ENCODE measurements at regions not wholly inside any gene's neighbourhood (a gene's known extent, or its start where the extent isn't known, plus 50 kb on each side); places are given as distances from the start of the nearest gene placed in this dataset.

DNA sequence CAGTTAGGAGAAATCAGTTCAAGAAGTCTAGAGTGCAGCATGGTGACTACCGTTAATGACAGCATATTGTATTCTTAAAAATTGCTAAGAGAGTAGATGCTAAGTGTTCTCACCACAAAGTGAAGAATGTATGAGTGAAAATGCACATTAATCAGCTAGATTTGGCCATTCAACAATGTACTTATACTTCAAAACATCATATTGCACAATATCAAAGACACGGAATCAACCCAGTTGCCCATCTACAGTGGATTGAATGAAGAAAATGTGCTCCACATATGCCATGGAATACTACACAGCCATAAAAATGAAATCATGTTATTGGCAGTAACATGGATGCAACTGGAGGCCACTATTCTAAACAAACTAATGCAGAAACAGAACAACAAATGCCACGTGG lies 119.9 kb upstream of the NDN start:
- BruUV-seq (replicated peaks): no TSS peak
- no peak for ATAC-seq
- no peaks in the 10 kb centered on the region for H4K20me1 ChIP-seq (ENCODE audit: insufficient read depth)

DNA sequence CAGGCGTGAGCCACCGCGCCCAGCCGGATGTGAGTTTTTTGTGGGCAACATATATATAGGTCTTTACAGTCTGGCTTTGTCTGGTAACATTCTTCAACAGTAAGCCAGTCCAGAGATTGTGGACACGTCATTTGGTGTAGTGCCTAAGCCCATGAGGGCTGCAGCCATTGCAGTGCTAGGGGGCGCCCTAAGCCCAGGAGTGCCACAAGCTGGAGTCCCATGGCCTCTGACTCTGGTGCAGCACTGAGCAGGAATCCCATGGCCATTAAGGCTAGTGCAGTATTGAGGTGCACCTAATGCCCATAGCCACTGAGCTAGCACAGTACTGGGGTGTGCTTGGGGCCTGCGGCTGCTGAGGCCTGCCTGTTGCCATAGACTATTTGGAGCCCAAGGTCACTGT lies 136.4 kb upstream of the NDN start:
- H3K4me2 ChIP-seq (ENCODE audit: low read length): no peak overlapping the region
- H2AFZ ChIP-seq (ENCODE audit: low read depth, low read length, poor library complexity, severe bottlenecking): no peak overlapping the region
- no peaks in the 10 kb centered on the region for H3K36me3 ChIP-seq (ENCODE audit: control insufficient read depth in 1 of 2, insufficient read depth in 2 of 2, low read length in 2 of 2)
- CTCF ChIA-PET: no interaction called here
- no peak overlapping the region for H3K9ac ChIP-seq (ENCODE audit: low read length)
- no peak for DNase-seq (ENCODE audit: low read depth, low spot score)
- H3K4me3 ChIP-seq (replicated peaks in 1 of 2; ENCODE audit: low read depth in 1 of 2, low read length in 2 of 2): no peak overlapping the region
- H3K79me2 ChIP-seq (ENCODE audit: insufficient read depth, low read length): no peaks in the 10 kb centered on the region
- H3K27me3 ChIP-seq (ENCODE audit: insufficient read depth, low read length): no peaks in the 10 kb centered on the region
- POLR2A ChIA-PET: no interaction called here
- no peaks in the 10 kb centered on the region for H3K4me1 ChIP-seq (ENCODE audit: control insufficient read depth in 1 of 2, insufficient read depth in 2 of 2, low read length in 2 of 2)
- BruUV-seq (replicated peaks): no TSS peak
- RAD21 ChIA-PET (ENCODE audit: low non-redundant PET in 1 of 2, low total read pairs in 2 of 2, uncharacterized antibody in 2 of 2, unreplicated experiment in 2 of 2): no interaction called here
- H3K9me2 ChIP-seq (ENCODE audit: insufficient read depth): no peaks in the 10 kb centered on the region
- peaks cover 0 to 25% of the 10 kb centered on the region in 2 experiments; a peak in 3 of 4 replicates for H3K9me3 ChIP-seq (ENCODE audit: control insufficient read depth in 1 of 2, insufficient read depth in 1 of 2, low read depth in 1 of 2, low read length in 2 of 2)
- H3K27ac ChIP-seq (ENCODE audit: low read depth, low read length): no peak overlapping the region
- no peak for ATAC-seq
- intact Hi-C loops (cut with micrococcal nuclease): no loop called here
- TF ChIP-seq JUND (IDR thresholded peaks at IDR 0.05): no peak
- TF ChIP-seq CEBPB (IDR thresholded peaks at IDR 0.05; ENCODE audit: low read depth): no peak
- no peak for TF ChIP-seq EZH2phosphoT487 (IDR thresholded peaks at IDR 0.05; ENCODE audit: borderline replicate concordance)
- TF ChIP-seq, protein P1, sequence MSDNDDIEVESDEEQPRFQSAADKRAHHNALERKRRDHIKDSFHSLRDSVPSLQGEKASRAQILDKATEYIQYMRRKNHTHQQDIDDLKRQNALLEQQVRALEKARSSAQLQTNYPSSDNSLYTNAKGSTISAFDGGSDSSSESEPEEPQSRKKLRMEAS (IDR thresholded peaks at IDR 0.05): no peak
- TF ChIP-seq EZH2 (IDR thresholded peaks at IDR 0.05): no peak
- TF ChIP-seq TCF7L2 (IDR thresholded peaks at IDR 0.05; ENCODE audit: borderline replicate concordance, extremely low read depth, insufficient read depth, insufficient read length): no peak
- no peak for TF ChIP-seq CBX3 (IDR thresholded peaks at IDR 0.05; ENCODE audit: low read depth)
- no peak for TF ChIP-seq ELF1 (IDR thresholded peaks at IDR 0.05; ENCODE audit: borderline replicate concordance, low read depth)
- no peak for TF ChIP-seq FOSL1 (IDR thresholded peaks at IDR 0.05; ENCODE audit: low read depth)
- no peak for TF ChIP-seq SRF (IDR thresholded peaks at IDR 0.05; ENCODE audit: low read depth)
- TF ChIP-seq ZFX (IDR thresholded peaks at IDR 0.05): no peak
- TF ChIP-seq POLR2AphosphoS5 (IDR thresholded peaks at IDR 0.05; ENCODE audit: low read depth, low read length): no peak
- no peak for TF ChIP-seq EGR1 (IDR thresholded peaks at IDR 0.05; ENCODE audit: low read depth)
- no peak for TF ChIP-seq YY1 (IDR thresholded peaks at IDR 0.05; ENCODE audit: extremely low read depth, insufficient replicate concordance, low read depth, low read length)
- no peak for TF ChIP-seq SIN3A (IDR thresholded peaks at IDR 0.05; ENCODE audit: low read depth)
- TF ChIP-seq, protein P2, sequence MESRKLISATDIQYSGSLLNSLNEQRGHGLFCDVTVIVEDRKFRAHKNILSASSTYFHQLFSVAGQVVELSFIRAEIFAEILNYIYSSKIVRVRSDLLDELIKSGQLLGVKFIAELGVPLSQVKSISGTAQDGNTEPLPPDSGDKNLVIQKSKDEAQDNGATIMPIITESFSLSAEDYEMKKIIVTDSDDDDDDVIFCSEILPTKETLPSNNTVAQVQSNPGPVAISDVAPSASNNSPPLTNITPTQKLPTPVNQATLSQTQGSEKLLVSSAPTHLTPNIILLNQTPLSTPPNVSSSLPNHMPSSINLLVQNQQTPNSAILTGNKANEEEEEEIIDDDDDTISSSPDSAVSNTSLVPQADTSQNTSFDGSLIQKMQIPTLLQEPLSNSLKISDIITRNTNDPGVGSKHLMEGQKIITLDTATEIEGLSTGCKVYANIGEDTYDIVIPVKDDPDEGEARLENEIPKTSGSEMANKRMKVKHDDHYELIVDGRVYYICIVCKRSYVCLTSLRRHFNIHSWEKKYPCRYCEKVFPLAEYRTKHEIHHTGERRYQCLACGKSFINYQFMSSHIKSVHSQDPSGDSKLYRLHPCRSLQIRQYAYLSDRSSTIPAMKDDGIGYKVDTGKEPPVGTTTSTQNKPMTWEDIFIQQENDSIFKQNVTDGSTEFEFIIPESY (IDR thresholded peaks at IDR 0.05; ENCODE audit: extremely low read depth, insufficient replicate concordance, low read length): no peak
- no peak for TF ChIP-seq ZNF274 (IDR thresholded peaks at IDR 0.05; ENCODE audit: low read depth, low read length)
- no peak for TF ChIP-seq RAD21 (IDR thresholded peaks at IDR 0.05; ENCODE audit: low read depth)
- H4K20me1 ChIP-seq (ENCODE audit: insufficient read depth): no peaks in the 10 kb centered on the region

More for the DNA sequence above, 119.9 kb upstream of the NDN start:
- POLR2A ChIA-PET: no interaction called here
- RAD21 ChIA-PET (ENCODE audit: low non-redundant PET in 1 of 2, low total read pairs in 2 of 2, uncharacterized antibody in 2 of 2, unreplicated experiment in 2 of 2): no interaction called here
- H3K36me3 ChIP-seq (ENCODE audit: control insufficient read depth in 1 of 2, insufficient read depth in 2 of 2, low read length in 2 of 2): no peaks in the 10 kb centered on the region
- intact Hi-C loops (cut with micrococcal nuclease): no loop called here
- TF ChIP-seq ELF1 (IDR thresholded peaks at IDR 0.05; ENCODE audit: borderline replicate concordance, low read depth) (no peak), FOSL1 (IDR thresholded peaks at IDR 0.05; ENCODE audit: low read depth) (no peak), RAD21 (IDR thresholded peaks at IDR 0.05; ENCODE audit: low read depth) (no peak)
- H3K9ac ChIP-seq (ENCODE audit: low read length): no peak overlapping the region
- no peak overlapping the region for H3K27ac ChIP-seq (ENCODE audit: low read depth, low read length)
- CTCF ChIA-PET: no interaction called here
- no peak overlapping the region for H3K4me3 ChIP-seq (replicated peaks in 1 of 2; ENCODE audit: low read depth in 1 of 2, low read length in 2 of 2)
- H2AFZ ChIP-seq (ENCODE audit: low read depth, low read length, poor library complexity, severe bottlenecking): no peak overlapping the region
- no peaks in the 10 kb centered on the region for H3K4me1 ChIP-seq (ENCODE audit: control insufficient read depth in 1 of 2, insufficient read depth in 2 of 2, low read length in 2 of 2)
- H3K27me3 ChIP-seq (ENCODE audit: insufficient read depth, low read length): no peaks in the 10 kb centered on the region
- H3K9me3 ChIP-seq (ENCODE audit: control insufficient read depth in 1 of 2, insufficient read depth in 1 of 2, low read depth in 1 of 2, low read length in 2 of 2): peaks cover 5 to 28% of the 10 kb centered on the region in 2 experiments; a peak in 2 of 4 replicates
- no peaks in the 10 kb centered on the region for H3K9me2 ChIP-seq (ENCODE audit: insufficient read depth)
- no peak overlapping the region for H3K4me2 ChIP-seq (ENCODE audit: low read length)
- H3K79me2 ChIP-seq (ENCODE audit: insufficient read depth, low read length): no peaks in the 10 kb centered on the region
- DNase-seq (ENCODE audit: low read depth, low spot score): no peak

Measured in HCT116 (cell line).